Activated CD4-positive, alpha-beta T cell treated with anti-CD3 and anti-CD28 coated beads, Interleukin-2, amount 50 U/mL, for 24 hours (primary cell): ENCODE measurements at regions not wholly inside any gene's neighbourhood (a gene's known extent, or its start where the extent isn't known, plus 50 kb on each side); places are given as distances from the start of the nearest gene placed in this dataset.

ENCODE experiments used
- DNase-seq, 2 donors: peaks; one replicate each; pipeline ENCODE4 v3.0.0-alpha.2; 2020; ENCODE audit warnings: low read depth in 1 of 2, low spot score in 1 of 2

DNA sequence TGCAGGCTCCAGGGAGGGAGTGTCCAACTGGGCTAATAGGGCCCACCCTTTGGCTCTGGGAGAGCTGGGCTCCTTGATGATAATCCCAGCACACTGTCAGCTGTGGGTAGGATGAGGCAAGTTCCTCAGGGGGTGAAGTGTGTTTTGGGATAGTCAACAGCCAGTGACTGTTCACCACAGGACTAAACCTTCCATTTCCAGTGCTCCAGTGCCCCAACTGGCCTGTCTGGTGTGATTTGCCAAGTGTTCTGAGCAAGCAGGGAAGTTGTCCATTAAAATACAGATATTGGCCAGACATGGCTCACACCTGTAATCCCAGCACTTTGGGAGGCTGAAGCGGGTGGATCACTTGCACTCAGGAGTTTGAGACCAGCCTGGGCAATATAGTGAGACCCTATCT is 150.9 kb downstream of the TM9SF2 start:
- no peak for DNase-seq

DNA sequence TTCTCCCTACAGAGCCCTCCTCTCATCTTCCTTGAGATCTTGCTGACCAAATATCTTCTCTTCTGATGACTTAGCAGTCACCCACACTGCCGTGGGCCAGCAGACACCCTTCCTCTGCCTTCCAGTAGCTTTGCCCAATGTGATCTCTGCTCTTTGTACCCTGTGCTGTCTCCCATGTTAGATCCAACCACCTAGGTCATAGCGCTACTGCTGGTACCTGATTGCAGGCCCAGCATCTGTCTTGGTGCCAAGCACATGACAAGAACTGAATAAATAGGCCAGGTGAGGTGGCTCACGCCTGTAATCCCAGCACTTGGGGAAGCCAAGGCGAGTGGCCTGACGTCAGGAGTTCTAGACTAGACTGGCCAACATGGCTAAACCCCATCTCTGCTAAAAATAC is 149.7 kb downstream of the TM9SF2 start:
- DNase-seq = no peak

DNA sequence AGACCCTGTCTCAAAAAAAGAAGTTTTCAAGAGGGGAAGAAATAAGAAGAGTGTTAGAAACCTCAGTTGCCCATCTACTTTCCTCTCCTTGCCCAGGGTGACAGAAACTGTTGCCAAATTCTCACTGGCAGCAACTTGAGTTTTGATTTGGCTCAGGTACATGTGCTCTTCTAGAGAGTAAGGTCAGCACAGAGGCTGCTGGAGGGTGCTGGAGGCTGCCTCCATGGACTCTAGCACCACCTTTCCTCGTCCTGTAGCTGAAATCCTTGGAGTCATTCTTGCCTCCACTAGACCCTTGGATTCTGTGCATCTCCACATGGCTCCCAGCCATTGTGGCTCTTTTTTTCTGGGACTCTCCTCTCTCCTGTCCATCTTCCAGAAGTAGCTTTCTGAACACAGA is 149.1 kb downstream of the TM9SF2 start:
- DNase-seq = no peak

DNA sequence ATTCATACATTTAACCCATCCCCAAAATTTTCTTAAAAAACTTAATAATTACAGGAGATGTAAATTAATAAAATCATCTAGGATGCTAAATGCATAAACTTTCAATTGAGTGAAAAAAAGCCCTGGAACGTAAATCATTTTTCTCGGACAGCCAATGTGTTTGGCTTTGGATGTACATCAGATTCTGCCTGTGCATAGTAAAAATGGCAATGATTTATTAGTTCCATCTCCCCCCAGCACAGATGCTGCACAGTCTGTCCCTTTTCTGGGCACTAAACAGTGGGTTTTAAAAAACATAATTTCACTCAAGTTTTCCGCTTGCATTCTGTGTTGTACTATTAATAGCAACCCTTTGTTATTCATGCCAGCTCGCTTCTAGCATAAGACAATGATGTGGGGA is 147.7 kb downstream of the TM9SF2 start:
- no peak for DNase-seq

DNA sequence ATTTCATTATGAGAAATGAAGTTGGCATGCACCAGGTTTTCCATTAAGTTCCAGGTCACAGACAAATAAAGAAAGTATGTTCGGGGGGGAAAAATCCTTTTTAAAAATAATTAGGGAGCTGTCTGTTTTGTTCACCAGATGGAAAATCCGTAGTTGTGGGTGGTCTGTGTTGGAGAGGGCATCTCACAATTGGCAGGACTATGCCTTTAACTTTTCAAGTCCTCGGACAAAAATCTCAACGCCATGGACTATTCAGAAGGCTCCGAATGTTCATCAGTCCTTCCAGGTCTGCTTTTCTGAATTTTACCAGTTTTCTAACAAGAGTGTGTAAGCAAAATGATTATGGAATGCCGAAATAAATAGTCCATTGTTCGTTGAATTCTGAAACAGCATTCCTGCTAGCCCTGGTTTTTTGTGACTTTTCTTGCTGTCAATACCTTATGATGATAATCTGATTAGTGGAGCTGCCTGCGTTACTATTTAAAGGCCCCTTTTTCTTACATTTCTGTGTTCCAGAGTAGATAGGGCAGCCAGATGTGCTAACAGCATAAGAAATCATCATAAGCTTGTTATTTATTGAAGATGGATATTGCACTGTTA is 146.9 kb downstream of the TM9SF2 start:
- DNase-seq = no peak

DNA sequence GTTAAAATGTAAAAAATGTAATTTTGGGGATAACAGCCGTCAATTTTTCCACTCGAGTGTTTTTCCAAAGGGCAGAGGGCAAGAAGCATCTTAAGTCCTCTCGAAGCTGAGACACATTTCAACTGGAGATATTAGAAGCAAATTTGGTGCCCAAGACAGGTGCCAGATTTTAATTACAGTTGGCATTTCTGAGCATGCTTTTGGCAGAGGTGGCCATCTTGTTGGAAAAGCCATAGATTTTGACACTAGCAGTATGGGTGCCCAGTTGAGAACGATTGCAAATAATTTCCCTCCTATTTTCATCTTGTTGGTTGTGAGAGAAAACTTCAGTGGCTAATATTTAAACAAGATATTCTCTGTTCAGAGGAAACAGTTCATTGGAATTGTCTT is 146.3 kb downstream of the TM9SF2 start:
- DNase-seq = no peak

DNA sequence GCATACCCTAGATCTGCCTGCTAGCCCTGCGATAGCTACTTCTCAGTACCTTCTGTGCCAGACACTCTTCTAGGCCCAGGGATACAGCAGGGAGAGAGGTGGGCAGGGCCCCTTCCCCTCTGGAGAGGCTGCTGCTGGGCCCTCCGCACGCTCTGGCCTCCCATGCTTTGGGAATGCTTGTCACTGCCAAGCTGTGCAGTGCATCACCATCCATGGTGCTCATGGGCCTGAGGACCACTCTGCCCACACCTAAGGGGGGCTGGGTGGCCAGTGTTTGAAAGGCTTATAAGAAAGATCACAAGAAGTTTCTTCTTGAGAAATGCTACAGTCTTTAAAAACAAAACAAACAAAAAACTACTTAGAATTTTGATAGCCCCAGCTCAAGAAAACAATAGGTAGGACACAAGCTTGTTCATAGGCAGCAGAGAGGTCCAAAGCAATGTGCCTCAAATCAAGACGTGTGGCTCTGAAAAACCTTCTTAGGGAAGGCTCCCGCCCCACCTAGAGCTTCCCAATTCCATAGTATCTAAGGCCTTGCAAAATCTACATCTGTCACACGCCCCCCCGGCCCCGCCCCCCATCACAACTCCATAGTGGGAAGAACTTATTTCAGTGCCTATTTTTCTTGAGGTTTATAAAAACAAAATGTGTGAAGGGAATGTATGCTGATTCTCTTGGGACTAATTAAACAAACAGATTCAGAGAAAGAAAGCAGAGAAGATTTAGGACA is 145.8 kb downstream of the TM9SF2 start:
- no peak for DNase-seq

DNA sequence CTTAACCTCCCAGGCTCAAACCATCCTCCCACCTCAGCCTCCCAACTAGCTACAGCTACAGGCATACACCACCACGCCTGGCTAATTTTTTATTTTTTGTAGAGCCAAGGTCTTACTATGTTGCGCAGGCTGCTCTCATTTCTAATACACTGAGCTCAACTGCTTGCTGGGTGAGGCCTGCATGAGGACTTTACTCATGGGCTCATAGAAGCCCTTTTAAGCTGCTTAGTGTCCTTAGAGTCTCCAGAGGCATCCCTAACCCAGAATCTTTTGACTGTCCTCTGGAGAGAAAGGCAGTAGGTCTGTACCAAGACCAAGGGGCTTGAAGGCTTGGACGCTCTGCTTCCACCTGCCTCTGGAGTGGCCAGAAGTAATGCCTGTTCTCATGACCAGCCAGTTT is 141.6 kb downstream of the TM9SF2 start:
- no peak for DNase-seq

DNA sequence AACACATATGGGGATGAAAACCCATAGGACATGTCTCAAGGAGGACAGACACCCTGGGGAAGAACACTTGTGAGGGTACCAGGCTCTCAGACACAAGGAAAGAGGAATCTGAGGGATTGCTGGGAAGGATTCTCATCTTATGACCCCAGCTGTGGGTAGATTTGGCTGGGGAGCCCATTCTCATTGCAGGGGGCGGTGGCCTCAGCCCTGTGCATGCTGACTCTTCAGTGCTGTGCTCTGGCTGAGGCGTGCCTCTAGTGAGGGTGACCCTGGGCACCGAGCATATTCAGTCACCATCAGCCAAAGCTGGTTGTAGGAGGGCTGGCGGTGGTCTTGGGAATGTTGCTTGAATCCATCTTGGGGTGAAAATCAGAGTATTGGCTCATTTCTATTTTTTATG is 140.7 kb downstream of the TM9SF2 start:
- no peak for DNase-seq

DNA sequence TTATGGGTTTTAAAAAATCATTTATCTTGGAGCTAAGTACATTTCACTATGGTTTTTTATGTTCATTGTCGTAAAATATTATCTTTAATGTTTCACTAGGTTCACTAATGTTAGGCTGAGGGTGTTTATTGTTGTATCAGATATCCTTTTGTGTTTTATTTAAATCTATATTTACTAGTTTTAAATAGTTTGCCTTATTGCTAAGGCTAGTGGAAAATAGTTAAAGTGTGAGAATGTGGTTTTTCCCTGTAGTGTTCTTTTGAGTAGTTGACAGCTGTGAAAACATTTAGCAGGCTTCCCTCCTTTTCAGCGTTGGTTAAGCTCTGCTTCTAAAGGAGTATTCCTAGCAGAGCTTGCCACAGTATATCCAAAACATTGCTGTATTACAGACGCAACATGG is 139.0 kb downstream of the TM9SF2 start:
- DNase-seq = no peak

DNA sequence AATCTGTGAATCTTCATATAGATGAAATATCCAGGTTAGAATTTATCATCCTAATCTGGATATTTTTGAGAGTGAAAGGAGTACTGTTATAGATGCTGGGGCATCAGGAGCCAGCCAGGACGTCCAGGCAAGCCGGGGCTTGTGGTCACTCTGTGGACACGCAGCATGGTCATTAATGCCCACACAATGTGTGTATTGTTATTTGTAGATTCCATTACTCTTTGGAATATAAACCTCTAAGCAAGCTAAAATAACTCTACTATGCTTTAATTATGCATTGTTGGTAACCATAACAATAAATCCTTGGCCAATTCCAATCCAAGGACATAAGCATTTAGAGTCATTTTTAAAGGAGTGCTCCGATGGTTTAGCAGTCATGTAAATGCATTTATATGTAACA is 137.9 kb downstream of the TM9SF2 start:
- no peak for DNase-seq

DNA sequence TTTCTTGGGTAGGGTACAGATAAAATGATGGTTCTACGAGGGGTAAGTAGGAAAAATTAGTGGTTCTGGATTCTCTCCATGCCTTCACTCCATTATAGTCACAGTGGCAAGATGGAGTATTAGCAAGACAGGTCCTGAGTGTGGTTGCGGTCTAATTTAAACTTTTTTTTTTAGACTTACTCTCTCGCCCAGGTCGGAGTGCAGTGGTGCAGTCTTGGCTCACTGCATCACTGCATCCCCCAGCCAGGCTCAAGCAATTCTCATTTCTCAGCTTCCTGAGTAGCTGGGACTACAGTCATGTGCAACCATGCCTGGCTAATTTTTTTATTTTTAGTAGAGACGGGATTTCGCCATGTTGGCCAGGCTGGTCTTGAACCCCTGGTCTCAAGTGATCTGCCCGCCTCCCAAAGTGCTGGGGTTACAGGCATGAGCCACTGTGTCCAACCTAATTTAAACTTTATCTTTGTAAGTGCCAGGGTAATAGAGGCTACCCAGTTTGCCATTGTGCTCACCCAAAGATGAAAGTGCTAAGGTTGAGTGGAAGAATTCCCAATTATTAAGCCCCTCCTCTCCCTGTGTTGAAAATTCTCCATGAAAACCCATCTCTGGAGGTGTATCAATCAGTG is 135.6 kb downstream of the TM9SF2 start:
- DNase-seq = no peak

DNA sequence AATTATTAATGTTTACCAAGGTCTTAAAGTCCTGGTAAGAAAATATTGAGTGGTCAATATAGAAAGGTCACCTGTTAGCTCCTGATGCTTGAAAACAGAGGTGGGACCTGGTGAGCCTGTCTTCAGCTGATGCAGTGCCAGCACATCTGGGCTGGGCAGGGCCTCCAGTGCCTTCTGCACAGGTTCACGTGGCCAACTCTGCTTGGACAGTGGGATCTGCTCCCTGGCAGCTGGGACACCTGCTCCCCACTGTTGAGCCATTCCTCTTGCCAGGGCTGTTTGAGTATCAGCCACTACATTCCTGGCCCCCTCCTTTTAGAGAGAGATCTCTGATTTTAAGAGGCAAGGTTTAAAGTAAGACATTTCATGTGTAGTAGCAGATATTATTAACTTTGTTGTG is 135.0 kb downstream of the TM9SF2 start:
- no peak for DNase-seq

DNA sequence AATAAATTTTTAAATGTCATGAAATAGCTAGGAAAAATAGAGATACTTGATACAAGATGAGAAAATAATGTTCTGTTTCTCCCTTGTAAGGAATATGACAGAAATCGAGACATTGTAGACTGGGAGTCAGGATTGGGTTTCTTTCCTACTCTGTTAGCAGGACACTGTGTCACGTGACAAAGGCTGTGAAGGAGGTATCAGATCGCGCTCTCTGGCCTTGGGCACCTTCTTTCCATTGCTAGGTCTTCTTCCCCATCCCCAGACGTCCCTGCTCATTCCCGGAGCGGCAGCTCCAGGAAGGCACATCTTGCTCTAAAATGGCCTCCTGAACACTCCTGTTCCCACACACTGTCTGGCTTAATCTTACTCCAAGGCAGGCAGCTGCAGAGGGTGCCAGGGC is 133.4 kb downstream of the TM9SF2 start:
- DNase-seq = no peak

DNA sequence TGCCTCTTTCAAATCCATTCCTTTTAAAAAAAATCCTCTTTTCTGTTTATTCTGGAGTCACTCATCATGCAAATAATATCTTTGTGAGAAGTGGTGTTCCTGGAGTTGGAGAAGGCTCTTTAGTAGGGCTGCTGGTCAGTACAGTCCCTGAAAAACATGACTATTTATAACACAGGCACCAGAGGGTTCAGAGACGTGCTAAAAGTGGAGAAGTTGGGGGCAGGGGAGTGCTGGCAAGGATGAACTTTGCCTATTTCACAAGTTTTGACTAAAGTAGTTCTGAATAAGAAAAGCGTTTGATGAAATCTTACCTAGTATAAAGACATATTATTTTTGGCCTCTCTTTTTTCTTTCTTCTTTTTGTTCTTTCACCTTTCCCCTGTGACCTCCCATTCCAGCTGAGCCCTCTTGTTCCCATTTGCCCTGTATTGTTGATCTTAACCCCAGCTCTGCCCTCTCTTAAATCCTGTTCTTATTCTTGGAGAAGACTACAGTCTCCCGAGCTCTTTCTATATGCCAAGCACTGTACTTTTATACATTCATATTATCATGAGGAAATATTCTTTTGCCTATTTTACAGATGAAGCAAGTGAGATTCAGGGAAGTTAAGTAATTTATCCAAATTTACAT is 129.1 kb downstream of the TM9SF2 start:
- DNase-seq = no peak

DNA sequence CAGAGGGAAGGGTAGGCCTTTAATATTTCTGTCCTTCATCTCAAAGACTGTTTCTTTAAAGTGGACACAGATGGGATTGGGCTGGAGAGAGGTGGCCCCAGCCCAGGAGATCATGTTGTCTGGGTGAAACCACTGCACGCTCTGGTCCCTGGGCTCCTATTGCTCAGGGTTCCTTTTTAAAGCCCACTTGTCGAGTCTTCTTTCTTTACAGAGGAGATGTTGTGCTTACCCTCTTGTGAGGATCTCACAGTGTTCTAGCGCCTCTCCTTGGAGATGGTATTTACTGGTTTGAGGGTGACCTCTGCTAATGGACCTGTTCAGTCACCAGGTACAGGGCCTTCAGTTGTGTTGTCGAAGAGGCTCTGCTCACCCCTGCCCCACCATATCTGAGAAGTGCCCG is 128.4 kb downstream of the TM9SF2 start:
- no peak for DNase-seq

DNA sequence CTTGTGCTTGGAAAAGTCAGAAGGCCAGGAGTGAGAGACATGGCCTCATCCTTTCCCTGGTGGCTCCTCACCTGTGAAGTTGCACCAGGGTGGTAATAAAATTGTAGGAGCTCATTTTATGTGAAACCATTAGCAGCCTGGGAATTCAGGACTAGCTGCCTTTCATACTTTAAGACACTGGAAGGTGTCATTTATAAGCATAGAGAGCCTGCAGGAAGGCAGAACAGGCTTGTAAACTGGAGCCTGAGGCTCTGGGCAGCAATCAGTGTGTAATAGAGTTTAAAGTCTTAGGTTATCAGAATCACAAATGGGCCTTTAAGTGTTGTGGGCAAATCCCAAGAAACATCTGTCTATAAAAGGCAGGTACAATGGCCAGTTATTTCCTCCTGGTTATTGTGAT is 127.2 kb downstream of the TM9SF2 start:
- DNase-seq = no peak

DNA sequence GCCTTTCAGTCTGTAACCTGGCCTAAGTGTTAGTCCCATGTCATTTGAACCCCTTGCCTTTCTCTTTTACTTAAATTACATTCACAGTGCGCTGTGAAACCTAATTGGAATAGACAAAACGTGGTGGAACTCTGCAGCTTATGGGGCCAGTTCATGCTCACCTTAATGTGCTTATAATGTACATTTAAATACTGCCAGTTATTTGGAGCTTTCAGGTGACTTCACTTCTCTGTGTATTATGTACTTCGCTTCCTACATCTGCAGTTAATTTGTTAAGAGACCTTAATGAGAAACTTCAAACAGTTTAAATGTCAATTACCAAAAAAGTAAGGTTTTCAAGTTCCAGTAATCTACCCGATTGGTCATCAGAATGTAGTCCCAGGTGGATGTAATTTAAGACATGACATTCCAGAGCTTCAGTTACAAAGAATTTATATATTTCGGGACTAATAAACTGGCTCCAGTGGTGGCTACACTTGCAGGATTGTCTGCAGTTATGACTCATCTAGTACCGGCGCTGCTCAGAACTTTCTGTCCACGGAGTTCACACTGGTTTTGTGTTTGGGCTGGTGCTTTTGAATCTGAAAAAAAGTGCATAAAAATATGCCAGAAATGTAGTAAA is 125.3 kb downstream of the TM9SF2 start:
- DNase-seq = no peak

DNA sequence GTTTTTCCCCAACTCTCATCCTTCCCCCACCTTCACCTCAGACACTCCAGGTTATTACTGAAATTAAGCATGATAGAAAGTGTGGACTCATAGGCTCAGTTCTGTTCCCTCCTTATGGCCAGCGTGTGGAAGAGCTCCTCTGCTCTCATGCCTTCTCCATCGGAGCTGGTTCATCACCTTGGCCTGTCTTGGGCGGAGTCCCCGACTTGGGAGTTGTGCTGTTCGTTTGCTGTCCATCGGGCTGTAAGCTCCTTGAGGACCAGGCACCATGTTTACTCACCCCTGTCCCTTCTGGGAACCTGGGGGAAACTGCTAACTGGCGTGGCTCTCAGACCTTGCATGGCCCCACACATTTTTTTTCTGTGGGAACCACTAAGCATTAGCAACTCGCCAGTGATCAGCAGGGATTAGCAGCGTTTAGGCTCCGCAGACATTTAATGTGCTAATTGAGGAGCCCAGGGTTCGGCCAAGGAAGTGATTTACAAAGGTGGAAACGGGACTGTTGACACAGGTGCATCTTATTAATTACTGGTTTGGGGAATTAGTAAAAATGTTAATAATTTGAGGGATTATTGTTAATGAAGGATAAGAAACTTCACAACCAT is 123.8 kb downstream of the TM9SF2 start:
- no peak for DNase-seq

DNA sequence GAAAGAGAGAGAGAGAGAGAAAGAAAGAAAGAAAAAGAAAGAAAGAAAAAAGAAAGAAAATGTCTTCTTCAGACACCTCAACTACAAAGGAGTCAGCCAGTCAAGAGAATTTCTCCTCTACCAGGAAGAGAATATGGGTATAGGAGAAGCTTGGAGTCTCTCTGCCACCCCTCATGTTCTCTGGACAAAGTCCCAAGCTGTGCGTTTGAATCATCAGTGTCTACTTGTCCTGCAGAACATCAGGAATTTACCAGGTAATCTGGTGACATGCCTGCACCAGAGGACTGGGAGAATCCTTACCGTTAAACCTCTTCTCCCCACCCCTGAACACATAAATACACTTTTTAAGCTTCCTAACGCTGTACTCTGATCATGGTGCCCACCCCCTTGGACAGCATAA is 119.5 kb downstream of the TM9SF2 start:
- DNase-seq = no peak

DNA sequence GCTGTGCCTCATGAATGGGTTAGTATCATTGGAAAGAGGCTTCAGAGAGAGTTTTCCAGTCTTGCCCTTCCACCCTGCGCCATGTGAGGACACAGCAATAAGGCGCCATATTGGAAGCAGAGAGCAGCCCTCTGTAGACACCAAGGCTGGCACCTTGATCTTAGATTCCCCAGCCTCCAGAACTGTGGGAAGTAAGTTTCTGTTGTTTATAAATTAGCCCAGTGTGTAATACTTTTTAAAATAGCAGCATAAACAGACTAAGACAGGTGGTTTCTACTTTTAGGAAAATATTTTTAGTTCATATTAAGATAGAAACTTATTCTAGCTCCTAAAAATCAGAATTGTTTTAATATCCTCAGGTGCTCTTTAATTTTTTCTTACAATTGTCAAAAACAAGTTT is 117.9 kb downstream of the TM9SF2 start:
- DNase-seq = no peak
